ENCODE measurements at regions not wholly inside any gene's neighbourhood (a gene's known extent, or its start where the extent isn't known, plus 50 kb on each side); places are given as distances from the start of the nearest gene placed in this dataset.

DNA sequence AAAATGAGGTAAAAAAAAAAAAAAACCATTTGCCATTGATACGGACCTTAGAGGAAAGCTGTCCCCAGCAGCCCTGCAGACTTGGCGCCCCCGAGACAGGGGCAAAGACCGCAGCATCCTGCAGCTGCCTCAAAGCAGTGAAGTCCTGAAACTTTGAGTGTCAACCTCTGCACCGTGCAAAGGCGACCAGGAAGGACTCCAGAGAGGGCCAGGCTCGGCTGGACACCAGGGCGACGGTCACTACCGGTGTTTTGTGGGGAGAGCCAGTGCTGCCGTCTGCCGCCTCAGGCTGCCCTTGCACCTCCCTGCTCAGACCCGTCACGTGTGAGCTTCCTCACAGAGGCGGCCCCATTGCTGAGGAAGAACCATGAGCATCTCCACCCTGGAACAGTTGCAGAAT, 146.7 kb upstream of the SPACA7 start:
- TF ChIP-seq, protein P1, sequence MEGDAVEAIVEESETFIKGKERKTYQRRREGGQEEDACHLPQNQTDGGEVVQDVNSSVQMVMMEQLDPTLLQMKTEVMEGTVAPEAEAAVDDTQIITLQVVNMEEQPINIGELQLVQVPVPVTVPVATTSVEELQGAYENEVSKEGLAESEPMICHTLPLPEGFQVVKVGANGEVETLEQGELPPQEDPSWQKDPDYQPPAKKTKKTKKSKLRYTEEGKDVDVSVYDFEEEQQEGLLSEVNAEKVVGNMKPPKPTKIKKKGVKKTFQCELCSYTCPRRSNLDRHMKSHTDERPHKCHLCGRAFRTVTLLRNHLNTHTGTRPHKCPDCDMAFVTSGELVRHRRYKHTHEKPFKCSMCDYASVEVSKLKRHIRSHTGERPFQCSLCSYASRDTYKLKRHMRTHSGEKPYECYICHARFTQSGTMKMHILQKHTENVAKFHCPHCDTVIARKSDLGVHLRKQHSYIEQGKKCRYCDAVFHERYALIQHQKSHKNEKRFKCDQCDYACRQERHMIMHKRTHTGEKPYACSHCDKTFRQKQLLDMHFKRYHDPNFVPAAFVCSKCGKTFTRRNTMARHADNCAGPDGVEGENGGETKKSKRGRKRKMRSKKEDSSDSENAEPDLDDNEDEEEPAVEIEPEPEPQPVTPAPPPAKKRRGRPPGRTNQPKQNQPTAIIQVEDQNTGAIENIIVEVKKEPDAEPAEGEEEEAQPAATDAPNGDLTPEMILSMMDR (IDR thresholded peaks at IDR 0.05), result no peak
- no peak for TF ChIP-seq POLR2A (IDR thresholded peaks at IDR 0.05)

Measured in thyroid gland (tissue), 4 donors.